ENCODE measurements at regions not wholly inside any gene's neighbourhood (a gene's known extent, or its start where the extent isn't known, plus 50 kb on each side); places are given as distances from the start of the nearest gene placed in this dataset.
"Not testable (repeated sequence)": the region's sequence is repeated elsewhere in the genome, so short reads cannot be mapped to it uniquely, and the experiment has no call there.

DNA sequence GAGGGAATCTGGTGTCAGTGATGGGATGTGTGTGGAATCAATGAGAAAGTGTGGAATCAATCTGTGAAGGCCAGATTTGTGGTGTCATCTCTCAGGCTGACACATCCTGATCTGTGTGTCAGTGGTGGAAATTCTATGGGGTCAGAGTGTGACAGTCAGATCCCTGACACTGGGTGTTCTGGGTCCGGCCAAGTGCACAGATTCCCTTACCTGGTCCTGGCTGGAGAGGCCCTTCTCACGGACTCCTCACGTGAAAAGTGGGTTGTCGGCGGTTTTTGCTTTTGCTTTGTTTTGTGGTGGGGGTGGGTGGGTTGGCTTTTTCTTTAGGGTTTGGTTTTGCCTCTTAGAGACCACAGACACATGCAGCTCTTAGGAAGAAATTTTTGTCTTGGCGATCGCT lies 618.0 kb downstream of the KCNJ18 start:
- not testable (repeated sequence) for DNase-seq (ENCODE audit: low read depth)

- DNase-seq (ENCODE audit: low read depth) = no peak
Measured at GRCh38 chr17:22310717-22311686, 618.7 kb downstream of the KCNJ18 start.

DNA sequence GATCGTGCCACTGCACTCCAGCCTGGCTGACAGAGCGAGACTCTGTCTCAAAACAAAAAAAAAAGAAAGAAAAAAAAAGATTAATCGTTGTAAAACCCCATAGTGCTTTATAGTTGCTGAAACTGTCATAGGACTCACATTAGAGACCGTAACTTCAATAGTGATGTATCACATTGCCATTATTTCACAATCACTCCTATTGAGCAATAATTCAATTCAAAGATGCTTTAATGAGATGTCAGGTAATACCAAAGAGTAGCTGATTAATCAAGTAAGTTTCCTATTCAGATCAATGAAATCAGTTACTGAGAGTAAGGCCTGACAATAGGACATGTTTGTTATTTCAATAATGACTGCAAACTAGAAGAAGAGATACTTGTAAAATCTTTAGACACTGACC lies 628.7 kb downstream of the KCNJ18 start:
- not testable (repeated sequence) for DNase-seq (ENCODE audit: low read depth)

DNA sequence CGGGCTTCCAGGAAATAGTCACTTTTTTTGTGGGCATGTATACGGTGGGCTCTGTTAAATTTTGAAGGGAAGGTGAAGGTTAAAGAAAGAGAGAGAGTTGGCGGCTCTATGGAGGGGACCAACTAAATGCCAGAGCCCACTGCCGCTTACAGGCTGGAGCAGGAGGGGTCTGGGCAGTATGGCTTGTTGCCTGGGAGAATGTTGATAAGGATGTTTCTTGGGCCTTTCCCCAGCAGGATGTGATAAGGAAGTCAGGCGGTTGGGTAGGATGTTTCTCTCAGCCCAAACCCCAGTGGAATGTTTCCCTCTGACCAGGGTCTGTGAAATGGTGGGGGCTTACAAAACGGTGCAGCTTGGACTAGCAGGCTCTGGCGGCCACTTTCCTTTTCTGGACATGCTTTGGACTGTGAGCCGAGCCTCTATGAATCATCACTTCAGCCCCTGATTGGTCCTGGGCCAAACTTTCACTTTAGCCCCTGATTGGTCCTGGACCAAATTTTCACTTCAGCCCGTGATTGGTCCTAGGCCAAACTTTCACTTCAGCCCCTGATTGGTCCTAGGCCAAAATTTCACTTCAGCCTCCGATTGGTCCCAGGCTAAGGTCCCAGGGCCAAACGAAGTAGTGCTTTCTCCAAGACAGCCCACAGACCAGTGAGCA lies 630.7 kb downstream of the KCNJ18 start:
- not testable (repeated sequence) for DNase-seq (ENCODE audit: low read depth)

DNA sequence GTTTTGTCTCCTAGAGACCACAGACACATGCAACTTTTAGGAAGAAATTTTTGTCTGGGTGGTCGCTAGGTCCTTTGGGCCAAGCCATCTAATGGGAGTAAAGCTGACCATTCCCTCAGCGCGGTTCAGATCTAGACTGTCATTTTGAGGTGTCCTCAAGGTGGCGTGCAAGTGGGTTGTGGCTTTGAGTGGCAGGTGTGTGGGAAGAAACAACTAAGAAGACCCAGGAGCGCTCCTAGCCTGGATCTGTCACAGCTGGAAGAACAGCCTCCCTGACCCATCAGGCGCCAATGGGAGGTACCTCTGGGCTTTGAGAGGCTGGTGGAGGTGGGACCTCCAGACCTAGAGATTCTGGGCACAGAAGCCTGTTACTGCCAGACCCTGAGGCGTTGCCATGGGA lies 645.1 kb downstream of the KCNJ18 start:
- no peak for DNase-seq (ENCODE audit: low read depth)

DNA sequence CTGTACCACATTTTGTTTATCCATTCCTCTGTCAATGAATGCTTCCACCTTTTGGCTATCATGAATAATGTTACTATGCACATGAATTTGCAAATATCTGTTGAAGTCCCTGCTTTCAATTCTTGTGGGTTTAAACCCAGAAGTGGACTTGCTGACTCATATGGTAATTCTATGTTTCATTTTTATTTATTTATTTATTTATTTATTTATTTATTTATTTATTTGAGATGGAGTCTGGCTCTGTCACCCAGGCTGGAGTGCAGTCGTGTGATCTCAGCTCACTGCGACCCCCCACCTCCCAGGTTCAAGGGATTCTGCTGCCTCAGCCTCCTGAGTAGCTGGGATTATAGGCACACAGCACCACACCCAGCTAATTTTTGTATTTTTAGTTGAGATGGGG lies 664.3 kb downstream of the KCNJ18 start:
- DNase-seq (ENCODE audit: low read depth) = not testable (repeated sequence)

GRCh38 chr17:22370988-22371387 lies 678.7 kb downstream of the KCNJ18 start:
- DNase-seq (ENCODE audit: low read depth) = not testable (repeated sequence)

- DNase-seq (ENCODE audit: low read depth) = no peak
Measured at GRCh38 chr17:22373911-22374310, 681.6 kb downstream of the KCNJ18 start.

GRCh38 chr17:22374741-22375140 lies 682.4 kb downstream of the KCNJ18 start:
- no peak for DNase-seq (ENCODE audit: low read depth)

- DNase-seq (ENCODE audit: low read depth) = not testable (repeated sequence)
Measured at GRCh38 chr17:22376747-22377146, 684.4 kb downstream of the KCNJ18 start.

- not testable (repeated sequence) for DNase-seq (ENCODE audit: low read depth)
Measured at GRCh38 chr17:22378748-22379147, 686.4 kb downstream of the KCNJ18 start.

- not testable (repeated sequence) for DNase-seq (ENCODE audit: low read depth)
Measured at GRCh38 chr17:22381589-22381988, 689.3 kb downstream of the KCNJ18 start.

GRCh38 chr17:22383772-22384460 lies 691.6 kb downstream of the KCNJ18 start:
- DNase-seq (ENCODE audit: low read depth) = not testable (repeated sequence)

DNA sequence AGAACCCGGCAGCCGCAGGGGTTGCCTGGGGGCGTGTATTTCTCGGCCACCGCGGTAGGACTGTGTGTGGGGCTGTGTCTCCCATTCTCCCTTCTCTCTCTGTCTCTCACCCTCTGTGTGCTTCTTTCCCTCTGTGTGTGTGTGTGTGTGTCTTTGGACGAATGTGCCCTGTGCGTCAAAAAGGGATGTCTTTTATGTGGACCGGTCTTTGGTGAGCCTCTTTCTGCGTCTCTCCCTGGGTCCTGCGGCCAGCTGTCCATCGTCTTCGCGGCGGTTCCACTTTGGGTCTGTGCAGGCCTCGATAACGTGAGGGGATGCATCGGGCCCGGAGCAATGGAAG lies 692.1 kb downstream of the KCNJ18 start:
- DNase-seq (ENCODE audit: low read depth) = not testable (repeated sequence)

GRCh38 chr17:22398446-22398845 lies 706.1 kb downstream of the KCNJ18 start:
- not testable (repeated sequence) for DNase-seq (ENCODE audit: low read depth)

DNA sequence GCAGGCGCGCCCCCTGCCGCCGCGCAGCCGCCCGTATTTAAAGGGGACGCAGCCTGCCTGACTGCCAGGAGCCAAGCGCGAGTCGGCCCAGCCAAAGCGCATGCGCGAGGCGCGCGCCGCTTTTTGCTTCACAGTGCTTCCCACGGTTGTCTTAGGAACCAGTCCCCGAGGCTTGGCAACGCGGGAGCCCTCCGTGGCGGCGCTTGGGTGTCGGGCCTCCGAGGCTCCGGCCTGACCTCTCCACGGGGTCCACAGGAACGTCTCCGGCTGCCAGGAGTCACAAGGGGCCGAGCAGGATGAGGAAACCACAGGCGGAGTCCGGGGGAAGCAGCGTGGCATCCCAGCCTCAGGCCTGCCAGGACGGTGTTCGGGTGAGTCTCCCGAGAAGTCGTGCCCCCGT lies 706.7 kb downstream of the KCNJ18 start:
- not testable (repeated sequence) for DNase-seq (ENCODE audit: low read depth)

GRCh38 chr17:22405080-22405479 lies 712.8 kb downstream of the KCNJ18 start:
- not testable (repeated sequence) for DNase-seq (ENCODE audit: low read depth)

GRCh38 chr17:22409160-22409751 lies 716.9 kb downstream of the KCNJ18 start:
- no peak for DNase-seq (ENCODE audit: low read depth)

- no peak for DNase-seq (ENCODE audit: low read depth)
Measured at GRCh38 chr17:22410136-22410535, 717.8 kb downstream of the KCNJ18 start.

GRCh38 chr17:22411185-22411784 lies 719.0 kb downstream of the KCNJ18 start:
- no peak for DNase-seq (ENCODE audit: low read depth)

DNA sequence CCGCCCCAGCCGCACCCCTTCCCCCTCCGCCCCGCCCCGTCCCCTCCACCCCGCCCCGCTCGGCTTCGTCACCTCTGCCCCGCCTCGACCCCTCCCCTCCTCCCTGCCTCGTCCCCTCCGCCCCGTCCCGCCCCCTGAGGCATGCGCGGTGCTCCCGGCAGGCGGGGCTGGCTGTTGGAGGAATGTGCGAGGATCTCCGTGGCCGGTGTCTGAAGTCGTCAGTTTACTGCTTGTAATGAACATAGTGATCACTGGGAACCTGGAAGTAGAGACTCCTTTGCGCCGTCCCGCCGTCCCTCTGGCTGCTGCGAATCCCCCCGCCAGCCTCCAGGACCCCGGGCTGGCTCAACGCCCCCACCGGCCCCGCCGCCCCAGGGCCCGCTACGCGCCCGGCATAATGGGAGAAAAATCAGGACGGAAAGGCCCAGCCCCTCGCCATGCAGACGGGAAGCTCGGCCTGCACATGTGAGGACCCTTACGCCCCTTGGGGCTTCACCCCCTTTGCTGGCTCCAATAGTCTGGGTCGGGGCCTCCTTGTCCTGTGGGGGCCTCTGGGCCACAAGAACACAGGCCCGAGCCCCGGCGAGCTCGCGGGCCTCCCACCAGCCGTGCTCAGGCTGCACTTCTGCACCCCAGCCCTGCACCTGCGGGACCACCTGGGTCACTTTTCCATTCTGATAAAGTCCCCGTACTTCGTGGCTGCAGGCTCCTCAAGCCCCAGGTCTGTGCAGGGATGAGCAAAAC lies 743.1 kb downstream of the KCNJ18 start:
- DNase-seq (ENCODE audit: low read depth) = no peak

Measured in amniotic epithelial cell (primary cell).